Nephron (organoid): ENCODE measurements at regions not wholly inside any gene's neighbourhood (a gene's known extent, or its start where the extent isn't known, plus 50 kb on each side); places are given as distances from the start of the nearest gene placed in this dataset.

Experiments used
- H3K27ac Mint-ChIP-seq, 3 experiments: 2 replicates each; pipeline ENCODE4 v1.8.0; 2020; ENCODE audit warnings: mixed read lengths in 3 of 3, mild to moderate bottlenecking in 2 of 3, moderate library complexity in 1 of 3
- H3K27me3 Mint-ChIP-seq: 2 replicates; pipeline ENCODE4 v1.8.0; 2021; ENCODE audit warnings: low read depth, mild to moderate bottlenecking, moderate library complexity, mixed read lengths
- H3K36me3 Mint-ChIP-seq: 2 replicates; pipeline ENCODE4 v1.8.0; 2020; ENCODE audit warnings: low read depth, mixed read lengths
- H3K4me1 Mint-ChIP-seq: 2 replicates; pipeline ENCODE4 v1.8.0; 2020; ENCODE audit warnings: mixed read lengths
- H3K4me3 Mint-ChIP-seq, 3 experiments: 2 replicates each; pipeline ENCODE4 v1.8.0; 2020; ENCODE audit warnings: mild to moderate bottlenecking in 3 of 3, mixed read lengths in 3 of 3, moderate library complexity in 2 of 3
- H3K9me3 Mint-ChIP-seq: 2 replicates; pipeline ENCODE4 v1.8.0; 2020; ENCODE audit warnings: mixed read lengths
- CTCF ChIP-seq, 3 experiments: fragments of 200-600 bp; sonication (generic); IDR thresholded peaks; one replicate each; pipeline ENCODE4 v1.5.0; 2021; ENCODE audit warnings: antibody characterized with exemption in 3 of 3; ENCODE audit not compliant: unreplicated experiment in 3 of 3

GRCh38 chr2:216774180-216774579 lies 78.8 kb upstream of the IGFBP5 start:
- H3K27ac Mint-ChIP-seq, result peak overlapping the region; percentile 35 to 69 (median 54)

GRCh38 chr2:216773072-216773471 lies 77.7 kb upstream of the IGFBP5 start:
- Mint-ChIP-seq H3K9me3 (peaks cover 16% of the 10 kb centered on the region), H3K4me1 (peaks cover 40% of the 10 kb centered on the region), H3K27me3 (peaks cover 15% of the 10 kb centered on the region), H3K36me3 (peaks cover 4% of the 10 kb centered on the region), H3K27ac (no peak overlapping the region), H3K4me3 (no peak overlapping the region)
- TF ChIP-seq CTCF (IDR thresholded peaks at IDR 0.05; ENCODE audit: unreplicated experiment in 3 of 3), result no peak

More at GRCh38 chr2:216774180-216774579, 78.8 kb upstream of the IGFBP5 start:
- H3K27me3 Mint-ChIP-seq, result peaks cover 15% of the 10 kb centered on the region
- H3K36me3 Mint-ChIP-seq, result peaks cover 4% of the 10 kb centered on the region
- H3K4me1 Mint-ChIP-seq, result peaks cover 40% of the 10 kb centered on the region
- H3K9me3 Mint-ChIP-seq, result peaks cover 17% of the 10 kb centered on the region
- H3K4me3 Mint-ChIP-seq, result peak overlapping the region in 1 of 3 experiments; percentile 26
- no peak for TF ChIP-seq CTCF (IDR thresholded peaks at IDR 0.05; ENCODE audit: unreplicated experiment in 3 of 3)

DNA sequence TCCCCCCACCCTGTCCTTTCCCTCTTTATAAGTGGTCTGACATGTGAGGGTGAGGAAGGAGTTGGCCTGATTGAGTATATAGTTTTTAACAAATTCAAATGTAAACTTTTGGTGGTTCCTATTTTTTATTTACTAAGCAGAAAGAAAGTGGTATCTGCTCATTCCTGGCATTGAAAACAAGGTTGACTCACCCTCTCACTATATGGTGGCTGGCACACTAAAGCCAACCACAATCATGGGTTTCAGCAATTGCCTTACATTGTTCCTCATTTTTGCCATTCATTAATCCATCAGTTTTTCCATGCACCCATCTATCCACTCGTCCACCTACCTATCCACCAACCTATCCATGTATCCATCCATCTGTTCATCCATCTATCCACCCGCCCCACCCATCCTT lies 75.4 kb upstream of the IGFBP5 start:
- H3K27ac Mint-ChIP-seq, result no peak overlapping the region
- no peak for TF ChIP-seq CTCF (IDR thresholded peaks at IDR 0.05; ENCODE audit: unreplicated experiment in 3 of 3)
- peaks cover 4% of the 10 kb centered on the region for H3K36me3 Mint-ChIP-seq
- peaks cover 12% of the 10 kb centered on the region for H3K9me3 Mint-ChIP-seq
- H3K4me1 Mint-ChIP-seq, result peaks cover 43% of the 10 kb centered on the region
- peaks cover 15% of the 10 kb centered on the region for H3K27me3 Mint-ChIP-seq
- no peak overlapping the region for H3K4me3 Mint-ChIP-seq

DNA sequence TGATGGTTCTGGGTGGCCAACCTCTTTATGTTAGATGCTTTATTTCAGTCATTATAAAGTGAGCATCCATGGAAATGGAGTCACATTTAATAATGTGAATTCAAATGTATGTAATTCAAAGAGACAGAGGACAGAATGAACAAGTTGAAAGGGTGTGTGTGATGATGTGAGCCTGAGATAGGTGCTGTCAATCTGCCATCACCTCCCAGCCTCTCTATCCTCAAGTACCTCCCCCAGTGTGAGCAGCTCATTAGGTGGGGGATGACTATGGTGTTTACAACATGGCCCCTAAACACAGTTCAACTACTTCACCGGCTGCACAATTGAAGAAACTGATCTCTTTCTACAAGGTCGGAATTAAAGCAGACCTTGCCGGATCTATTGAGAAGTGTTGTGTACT lies 74.7 kb upstream of the IGFBP5 start:
- H3K4me3 Mint-ChIP-seq, result no peak overlapping the region
- H3K27me3 Mint-ChIP-seq, result peaks cover 15% of the 10 kb centered on the region
- H3K36me3 Mint-ChIP-seq, result peaks cover 4% of the 10 kb centered on the region
- H3K27ac Mint-ChIP-seq, result no peak overlapping the region
- no peak for TF ChIP-seq CTCF (IDR thresholded peaks at IDR 0.05; ENCODE audit: unreplicated experiment in 3 of 3)
- H3K9me3 Mint-ChIP-seq, result peaks cover 12% of the 10 kb centered on the region
- H3K4me1 Mint-ChIP-seq, result peaks cover 43% of the 10 kb centered on the region

- peaks cover 12% of the 10 kb centered on the region for H3K9me3 Mint-ChIP-seq
Observed at GRCh38 chr2:216769626-216770025, 74.3 kb upstream of the IGFBP5 start.

More at GRCh38 chr2:216769626-216770025, 74.3 kb upstream of the IGFBP5 start:
- Mint-ChIP-seq H3K4me3 (no peak overlapping the region), H3K4me1 (peaks cover 42% of the 10 kb centered on the region), H3K27me3 (peaks cover 15% of the 10 kb centered on the region), H3K36me3 (peaks cover 4% of the 10 kb centered on the region), H3K27ac (no peak overlapping the region)
- no peak for TF ChIP-seq CTCF (IDR thresholded peaks at IDR 0.05; ENCODE audit: unreplicated experiment in 3 of 3)
